Dedifferentiated amniotic fluid mesenchymal stem cell (primary cell): ENCODE measurements at regions not wholly inside any gene's neighbourhood (a gene's known extent, or its start where the extent isn't known, plus 50 kb on each side); places are given as distances from the start of the nearest gene placed in this dataset.
"Not testable (repeated sequence)": the region's sequence is repeated elsewhere in the genome, so short reads cannot be mapped to it uniquely, and the experiment has no call there.

Experiments used
- DNase-seq: peaks from one replicate; pipeline ENCODE4 v3.0.0-alpha.2; 2016; ENCODE audit errors: extremely low spot score

DNA sequence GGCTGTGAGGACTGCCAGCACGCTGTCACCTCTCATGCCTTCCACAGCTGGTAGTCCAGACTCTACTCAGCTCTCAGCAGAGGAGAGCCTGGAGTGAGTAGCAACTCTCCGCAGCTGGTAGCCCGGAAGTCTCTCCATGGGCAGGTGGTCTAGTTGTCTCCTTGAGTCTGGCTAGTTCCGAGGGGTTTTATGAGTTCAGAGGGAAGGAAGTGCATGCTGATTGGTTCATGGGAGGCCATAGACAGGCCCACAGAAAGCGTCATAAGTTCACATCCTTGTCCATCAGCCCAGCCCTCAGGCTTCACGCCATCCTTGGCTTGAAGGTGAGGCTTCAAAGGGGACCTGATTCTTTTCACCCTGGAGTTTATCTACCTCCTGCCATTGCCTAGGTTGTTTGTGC lies 2662.4 kb upstream of the PCDH20 start:
- DNase-seq = no peak

DNA sequence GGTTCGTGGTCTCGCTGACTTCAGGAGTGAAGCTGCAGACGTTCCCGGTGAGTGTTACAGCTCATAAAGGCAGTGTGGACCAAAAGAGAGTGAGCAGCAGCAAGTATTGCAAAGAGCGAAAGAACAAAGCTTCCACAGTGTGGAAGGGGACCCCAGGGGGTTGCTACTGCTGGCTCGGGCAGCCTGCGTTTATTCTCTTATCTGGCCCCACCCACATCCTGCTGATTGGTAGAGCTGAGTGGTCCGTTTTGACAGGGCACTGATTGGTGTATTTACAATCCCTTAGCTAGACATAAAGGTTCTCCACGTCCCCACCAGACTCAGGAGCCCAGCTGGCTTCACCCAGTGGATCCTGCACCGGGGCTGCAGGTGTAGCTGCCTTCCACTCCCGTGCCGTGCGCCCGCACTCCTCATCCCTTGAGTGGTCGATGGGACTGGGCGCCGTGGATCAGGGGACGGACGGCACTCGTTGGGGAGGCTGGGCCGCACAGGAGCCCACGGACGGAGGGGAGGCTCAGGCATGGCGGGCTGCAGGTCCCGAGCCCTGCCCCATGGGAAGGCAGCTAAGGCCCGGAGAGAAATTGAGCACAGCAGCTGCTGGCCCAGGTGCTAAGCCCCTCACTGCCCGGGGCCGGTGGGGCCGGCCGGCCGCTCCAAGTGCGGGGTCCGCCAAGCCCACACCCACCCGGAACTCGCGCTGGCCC lies 2661.6 kb upstream of the PCDH20 start:
- not testable (repeated sequence) for DNase-seq

DNA sequence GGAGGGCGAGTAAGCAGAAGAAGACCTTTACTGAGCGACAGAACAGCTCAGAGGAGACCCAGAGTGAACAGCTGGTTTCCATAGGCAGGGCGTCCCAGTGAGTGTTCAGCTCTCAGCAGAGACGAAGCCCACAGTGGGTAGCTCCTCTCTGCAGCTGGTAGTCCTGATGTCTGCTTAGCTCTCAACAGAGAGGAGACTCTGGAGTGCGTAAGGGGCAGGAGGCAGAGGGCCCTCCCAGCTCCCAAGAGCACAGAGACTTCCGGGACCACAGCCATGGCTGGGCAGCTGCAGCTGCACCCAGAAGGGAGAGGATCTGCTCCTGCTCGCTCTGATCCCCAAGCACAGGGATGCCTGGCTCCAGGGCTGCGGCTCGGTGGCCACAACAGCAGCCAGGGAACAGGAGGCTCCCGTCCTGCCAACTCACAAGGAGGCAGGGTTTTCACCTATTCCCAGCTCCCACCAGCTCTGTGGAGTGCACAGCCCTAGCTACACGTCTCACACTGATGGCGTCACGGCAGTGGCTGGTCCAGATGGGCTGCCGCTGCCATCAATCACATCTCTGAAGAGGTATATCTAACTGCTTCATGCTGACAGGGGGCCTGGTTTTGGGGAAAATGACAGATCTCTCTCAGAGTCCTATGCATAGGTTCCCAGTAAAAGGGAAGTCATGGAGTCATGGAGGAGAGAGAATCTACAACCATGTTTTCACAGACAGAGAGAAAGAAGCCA lies 2660.1 kb upstream of the PCDH20 start:
- DNase-seq = no peak

DNA sequence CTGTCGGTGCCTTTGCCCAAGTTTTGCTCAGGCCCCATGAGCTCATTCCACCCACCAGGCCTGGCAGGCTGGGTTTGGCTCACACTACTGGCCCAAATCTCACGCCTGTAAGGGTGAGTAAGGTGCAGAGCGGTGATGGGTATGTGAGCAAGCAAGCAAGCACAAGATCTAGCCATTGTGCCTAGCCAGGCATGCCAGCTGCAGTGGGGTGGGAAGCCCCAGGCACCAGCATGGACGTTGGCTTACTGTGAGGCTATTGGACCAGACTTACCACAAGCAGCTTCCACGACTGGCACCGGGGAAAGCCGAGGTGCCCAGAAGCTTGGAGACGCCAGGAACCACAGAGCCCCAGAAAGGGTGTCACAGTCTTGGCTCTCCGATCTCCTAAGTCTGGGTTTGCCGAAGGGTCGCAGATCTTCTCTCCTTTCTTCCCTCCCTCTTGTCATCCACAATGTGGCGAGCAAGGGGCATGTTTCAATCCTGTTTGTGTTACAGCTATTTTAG lies 2659.4 kb upstream of the PCDH20 start:
- no peak for DNase-seq

DNA sequence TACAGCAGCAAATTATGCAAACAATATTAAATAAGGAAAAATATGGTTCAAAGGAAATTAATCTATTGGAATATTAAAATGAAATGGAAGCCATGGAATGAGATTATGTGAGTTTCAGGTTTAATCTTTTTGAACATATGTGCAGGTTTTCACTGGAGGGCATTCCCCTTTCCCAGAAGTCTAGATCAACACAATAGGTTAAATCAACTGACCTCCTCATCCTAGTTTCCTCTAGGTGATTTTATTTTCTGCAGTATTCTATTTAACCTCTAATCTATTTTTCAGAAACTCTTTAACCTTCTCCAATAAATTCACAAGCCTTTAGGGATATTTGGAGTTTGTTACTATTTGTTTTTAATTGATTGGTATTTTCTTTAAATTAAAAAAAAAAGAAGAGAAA lies 2657.6 kb upstream of the PCDH20 start:
- DNase-seq = no peak

DNA sequence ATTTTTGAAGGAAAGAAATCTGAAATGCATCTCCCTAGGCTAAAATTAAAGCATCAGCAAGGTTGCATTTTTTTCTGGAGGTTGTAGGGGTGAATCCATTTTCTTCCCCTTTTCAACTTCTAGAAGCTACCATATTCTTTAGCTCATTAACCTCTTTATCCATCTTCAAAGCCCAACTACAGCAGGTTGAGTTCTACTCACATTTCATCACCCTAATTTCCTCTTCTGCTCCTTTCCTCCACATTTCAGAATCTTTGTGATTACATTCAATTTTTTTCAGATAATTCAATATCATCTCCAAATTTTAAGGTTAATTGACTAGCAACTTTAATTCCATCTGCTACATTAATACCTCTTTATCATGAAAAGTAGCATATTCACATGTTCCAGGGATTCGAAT lies 2655.7 kb upstream of the PCDH20 start:
- DNase-seq = no peak

DNA sequence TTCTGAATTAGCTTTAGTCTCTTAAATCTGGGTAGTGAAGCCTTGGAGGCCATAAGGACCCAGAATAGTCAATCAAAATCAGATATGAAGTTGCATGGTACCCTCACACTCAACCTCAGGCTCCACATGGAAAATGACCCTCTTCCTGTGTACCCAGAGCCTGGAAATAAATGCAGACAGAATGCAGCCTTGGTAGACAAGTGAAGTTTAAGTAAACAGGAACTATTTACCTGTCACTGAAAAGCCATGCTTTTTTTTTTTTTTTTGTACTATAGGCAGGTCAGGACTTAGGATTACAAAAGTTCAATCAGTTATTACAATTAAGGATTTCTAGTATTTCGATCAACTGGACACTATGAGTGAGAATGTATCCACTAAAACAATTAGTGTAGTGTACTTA lies 2654.2 kb upstream of the PCDH20 start:
- DNase-seq = no peak

DNA sequence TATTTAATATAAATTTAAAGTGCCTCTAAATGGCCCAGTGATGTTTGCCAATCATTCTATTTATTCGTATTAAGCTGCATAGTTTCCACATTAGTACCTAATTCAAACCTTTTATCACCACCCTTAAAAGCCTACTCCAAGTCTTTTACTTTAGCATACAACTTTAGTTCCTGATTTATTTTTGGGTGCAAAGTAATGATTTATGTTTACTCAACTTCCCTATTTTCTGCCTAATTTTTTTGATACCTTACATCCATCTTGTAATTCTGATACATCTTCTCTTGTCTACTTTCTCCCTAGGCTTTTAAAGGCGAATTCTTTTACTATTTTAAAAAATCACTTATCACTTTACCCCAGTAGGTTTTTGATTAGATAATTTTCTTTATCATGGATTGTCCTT lies 2651.1 kb upstream of the PCDH20 start:
- no peak for DNase-seq

DNA sequence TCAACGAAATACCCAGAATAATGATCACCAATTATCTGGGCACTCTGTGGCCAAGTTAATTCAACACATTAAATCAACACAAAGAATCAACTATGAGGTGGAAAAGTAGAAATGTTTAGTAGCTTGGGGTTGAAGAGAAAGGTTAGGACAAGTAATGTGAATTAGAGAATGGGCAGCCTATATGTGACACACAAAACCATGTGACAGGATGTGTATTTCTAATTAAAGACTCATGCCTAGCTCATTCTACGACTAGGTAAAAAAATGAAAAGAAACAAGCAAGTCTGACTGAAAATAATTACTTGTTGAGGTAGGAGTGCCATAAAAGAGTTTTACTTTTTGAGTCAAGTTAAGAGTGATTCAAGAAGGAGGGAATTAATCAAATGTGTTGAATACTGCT lies 2646.0 kb upstream of the PCDH20 start:
- no peak for DNase-seq

DNA sequence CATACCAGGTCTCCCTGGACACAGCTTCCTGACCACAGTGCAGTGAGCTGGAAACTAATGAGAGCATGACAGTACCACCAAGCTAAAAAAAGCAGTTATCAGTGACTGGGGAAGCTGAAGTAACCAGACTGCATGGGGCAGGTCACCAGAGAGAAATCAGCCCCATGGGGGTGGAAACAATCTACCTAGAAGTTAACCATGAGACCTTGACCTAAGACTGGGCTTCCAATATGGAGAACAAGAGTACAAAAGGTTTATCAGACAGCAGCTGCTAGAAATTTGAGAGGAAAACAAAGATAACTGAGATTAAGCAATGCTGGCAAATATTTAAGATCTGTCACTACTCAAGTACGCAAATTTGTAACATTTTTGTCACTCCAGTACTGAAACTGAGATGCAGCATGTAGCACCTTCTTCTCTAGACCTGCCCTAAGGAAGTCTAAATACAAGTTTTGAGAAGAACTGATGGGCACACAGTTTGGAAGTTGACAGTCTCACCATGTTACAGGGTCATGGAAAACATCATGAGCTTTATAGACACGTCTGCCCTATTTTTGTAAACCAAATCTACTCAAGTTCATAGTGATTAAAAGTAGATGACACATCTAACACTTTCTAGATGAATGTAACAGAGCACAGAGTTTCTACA lies 2641.8 kb upstream of the PCDH20 start:
- DNase-seq = no peak

DNA sequence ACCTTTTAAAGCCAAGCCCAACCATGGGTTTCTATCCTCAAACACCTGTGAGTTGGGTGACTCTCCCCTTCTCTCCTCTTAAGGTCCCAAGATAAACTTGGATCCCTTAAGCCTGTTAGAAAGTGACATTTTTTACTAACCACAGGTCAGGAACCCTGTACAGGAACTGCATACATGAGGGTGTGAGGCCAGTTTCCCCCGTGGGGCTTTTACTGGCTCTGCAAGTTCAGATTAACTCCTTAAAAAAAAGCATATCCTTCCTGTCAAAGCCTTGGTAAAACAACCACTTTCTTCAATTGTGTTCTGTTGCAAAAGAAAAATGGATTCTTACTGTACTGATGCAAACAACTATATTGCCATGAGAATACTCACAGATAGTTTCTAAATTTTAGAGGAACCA lies 2638.7 kb upstream of the PCDH20 start:
- no peak for DNase-seq

DNA sequence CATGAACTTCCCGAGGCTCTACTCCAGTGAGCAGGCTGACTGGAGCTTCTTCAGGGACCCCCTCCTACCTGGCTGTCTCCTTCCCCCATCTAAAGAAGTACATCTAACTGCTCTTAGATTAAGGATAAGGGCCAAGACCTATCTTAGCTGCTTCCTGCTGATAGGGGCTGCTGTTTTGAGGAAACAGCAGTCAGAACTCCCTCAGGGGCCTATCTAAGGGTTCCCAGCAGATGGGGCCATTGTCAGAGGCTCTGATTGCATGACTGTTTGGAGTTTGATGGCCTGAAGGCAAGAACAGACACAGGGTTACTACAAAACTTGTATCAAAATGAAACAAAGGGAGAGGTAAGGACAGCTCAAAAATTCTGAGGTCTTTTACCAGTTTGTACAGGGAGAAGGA lies 2636.9 kb upstream of the PCDH20 start:
- DNase-seq = no peak

DNA sequence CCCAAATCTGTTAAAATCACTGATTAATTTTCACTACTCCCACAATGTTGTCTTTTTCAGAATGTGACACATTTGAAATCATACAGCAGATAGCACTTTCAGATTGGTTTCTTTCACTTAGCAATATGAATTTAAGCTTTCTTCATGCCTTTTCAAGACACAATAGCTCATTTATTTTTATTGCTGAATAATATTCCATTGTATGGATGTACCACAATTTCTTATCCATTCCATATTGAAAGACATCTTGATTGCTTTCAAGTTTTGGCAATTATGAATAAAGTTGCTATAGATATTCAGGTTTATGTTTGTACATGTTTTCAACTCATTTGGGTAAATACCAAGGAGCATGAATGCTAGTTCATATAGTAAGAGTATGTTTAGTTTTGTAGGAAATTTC lies 2635.6 kb upstream of the PCDH20 start:
- DNase-seq = no peak

DNA sequence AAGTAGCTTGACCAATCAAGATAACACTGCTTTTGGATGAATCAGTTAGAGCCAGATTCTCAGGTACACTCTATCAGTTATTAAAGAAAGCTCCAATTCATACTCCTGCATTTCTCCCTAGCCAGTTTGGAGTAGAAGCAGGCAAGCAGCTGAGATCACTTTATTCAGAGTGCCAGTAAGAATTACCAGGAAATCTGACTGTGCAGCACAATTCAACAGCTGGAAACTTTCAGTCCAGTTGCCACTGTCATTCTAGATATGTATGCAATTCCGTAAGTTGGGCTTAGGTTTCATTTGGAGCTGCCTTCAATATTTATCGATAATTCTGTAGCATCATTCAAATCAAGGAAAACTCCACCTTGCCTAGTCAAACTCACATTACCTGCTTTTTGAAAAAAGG lies 2625.6 kb upstream of the PCDH20 start:
- no peak for DNase-seq

DNA sequence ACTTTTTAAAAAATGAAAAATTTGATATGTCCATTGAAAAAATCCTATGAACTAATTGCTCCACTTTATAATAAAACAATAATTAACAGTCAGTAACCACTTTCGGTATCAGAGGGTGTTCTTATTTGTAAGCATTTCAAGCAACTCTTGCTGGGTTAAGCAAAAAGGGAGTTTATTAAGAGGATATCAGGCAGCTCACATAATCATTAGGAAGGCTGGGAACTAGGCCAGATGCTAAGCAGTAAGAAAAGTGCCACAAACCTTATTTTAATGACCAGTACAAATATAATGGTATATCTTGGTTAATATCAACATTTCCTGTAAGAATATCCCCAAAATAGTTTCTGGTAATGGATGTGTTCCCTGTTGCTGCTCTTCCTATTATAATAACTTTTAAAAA lies 2618.3 kb upstream of the PCDH20 start:
- DNase-seq = no peak

DNA sequence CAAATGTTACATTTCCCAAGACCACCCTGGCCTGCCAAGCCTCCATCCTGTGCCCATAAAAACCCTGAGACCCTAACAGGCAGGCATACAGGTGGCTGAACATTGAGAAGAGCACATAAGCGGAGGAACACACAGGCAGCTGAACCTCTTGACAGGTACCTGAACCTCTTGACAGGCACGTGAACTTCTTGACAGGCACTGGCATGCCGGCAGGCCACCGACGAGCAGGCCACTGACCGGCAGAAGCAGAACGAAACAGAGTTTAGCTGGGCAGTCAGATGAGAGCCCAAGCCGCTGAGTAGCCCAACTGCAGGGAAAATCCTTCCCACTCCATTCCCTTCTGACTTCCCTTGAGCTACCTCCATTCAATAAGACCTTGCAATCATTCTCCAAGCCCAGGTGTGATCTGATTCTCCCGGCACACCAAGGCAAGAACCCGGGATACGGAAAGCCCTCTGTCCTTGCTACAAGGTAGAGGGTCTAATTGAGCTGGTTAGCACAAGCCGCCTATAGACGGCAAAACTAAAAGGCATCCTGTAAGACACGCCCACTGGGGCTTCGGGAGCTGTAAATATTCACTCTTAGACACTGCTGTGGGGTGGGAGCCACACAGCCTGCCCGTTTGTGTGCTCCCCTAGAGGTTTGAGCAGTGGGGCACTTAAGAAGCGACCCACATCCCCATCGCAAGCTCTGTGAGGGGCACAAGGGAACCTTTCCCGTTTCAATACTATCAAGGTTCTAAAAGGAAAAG lies 2613.9 kb upstream of the PCDH20 start:
- DNase-seq = no peak

DNA sequence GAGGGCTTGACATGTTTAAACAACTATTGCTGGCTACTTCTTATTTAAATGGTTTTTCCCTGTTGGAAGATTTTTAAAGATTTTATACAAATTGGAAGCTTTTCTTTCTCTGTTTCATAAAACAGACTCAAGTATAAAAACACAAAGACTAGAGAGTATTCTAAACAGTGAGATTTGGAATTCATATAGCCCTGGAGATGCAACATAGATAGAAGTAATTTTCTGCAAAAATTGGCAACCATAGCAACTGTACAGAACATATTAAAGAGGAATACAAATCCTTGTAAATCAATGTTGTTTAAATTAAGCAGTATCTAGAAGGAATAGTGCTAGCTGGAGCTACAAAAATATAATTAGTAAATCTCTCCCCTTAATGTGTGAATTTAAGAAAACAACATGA lies 2612.9 kb upstream of the PCDH20 start:
- no peak for DNase-seq

DNA sequence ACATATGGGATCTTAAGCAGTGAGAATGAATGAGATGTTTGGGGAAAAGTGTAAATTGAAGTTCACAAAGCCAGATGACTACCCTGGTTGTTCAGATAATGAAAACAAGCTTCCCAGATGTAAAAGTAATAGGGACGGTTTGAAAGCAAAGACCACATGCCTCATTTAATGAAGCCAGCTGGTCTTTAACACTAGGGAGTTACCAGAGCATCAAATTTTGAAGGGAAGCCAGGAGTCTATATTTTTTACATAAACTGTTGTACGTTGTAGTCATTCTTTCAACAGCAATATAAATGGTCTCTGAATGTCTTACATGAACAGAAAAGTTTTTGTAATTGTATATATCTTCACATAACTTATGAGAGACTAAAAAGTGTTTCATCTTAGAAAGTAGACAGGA lies 2604.5 kb upstream of the PCDH20 start:
- no peak for DNase-seq

DNA sequence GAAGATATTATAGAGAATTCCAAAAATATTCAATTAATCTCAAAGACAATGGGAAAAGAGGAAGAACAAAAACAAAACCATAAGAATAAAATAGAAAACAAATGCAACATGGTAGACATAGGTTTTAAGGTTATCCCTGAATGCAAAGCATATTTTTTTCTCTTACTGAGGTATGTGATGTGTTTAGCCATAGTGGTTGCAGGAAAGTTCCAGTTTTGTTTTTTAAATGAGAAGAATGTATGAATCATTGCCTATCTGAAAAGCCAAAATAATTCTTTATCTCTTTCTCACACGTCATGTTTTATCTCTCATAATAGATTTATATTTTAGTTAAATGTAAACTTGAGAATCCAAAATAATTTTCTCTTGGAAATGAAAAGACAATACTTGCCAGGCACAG lies 2591.7 kb upstream of the PCDH20 start:
- no peak for DNase-seq

DNA sequence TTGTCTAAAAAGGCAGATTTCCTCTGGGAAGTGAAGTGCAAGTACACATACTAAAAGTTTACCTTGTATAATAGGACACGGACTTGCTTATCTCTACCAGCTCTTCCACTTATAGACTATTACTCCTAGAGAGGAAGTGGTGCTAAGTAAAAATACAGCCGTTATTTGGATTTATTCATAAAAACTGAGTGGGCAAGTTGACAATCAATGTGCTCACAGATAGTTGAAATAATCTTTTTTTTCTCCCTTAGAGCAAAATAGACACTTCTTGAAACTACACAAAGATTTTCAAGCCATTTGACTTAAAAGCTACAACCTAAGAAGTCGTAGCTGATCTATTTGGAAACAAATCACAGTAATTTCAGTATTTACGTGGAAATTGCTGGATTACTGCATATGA lies 2584.7 kb upstream of the PCDH20 start:
- no peak for DNase-seq

DNA sequence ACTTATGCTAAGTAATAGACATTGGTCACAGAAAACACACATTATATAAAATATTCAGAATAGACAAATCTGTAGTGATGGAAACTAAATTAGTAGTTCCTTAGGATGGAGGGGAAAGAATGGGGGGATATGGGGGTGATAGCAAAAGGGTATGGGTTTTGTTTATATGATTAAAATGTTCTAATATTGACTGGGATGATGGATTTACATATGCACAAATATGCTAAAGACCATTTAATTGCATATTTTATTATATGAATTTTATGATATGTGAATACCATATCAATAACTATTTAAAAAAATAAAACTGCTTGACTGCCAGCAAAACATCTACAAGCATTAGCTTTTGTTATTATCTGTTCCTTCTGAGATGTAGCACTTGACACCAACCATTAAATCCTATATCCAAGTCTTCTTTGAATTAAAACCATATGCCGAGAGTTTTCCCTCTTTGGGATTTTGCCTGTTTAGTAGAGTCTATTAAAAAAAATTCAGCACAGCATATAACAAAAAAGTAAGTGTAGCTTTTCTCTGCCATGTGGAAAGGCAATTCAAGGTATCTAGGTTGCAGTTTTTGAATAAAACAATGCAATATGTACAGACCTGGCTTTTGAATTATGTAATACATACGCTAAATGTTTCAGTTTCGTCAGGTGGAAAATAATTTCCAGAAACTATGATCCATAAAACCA lies 2584.1 kb upstream of the PCDH20 start:
- no peak for DNase-seq

DNA sequence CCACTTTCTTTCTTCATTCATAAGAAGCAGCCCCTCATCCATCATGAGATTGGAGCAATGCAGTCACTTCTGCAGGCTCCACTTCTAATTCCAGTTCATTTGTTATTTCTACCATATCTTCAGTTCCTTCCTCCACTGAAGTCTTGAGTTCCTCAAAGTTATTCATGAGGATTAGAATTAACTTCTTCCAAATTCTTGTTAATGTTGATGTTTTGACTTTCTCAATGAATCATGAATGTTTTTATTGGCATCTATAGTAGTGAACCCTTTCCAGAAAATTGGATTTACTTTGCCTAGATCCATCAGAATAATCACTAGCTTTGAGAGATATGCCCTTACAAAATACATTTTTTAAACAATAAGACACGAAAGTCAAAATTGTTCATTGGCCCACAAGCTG lies 2567.7 kb upstream of the PCDH20 start:
- DNase-seq = no peak
